GM21825 (cell line): ENCODE measurements at regions not wholly inside any gene's neighbourhood (a gene's known extent, or its start where the extent isn't known, plus 50 kb on each side); places are given as distances from the start of the nearest gene placed in this dataset.

ENCODE experiments used
- ATAC-seq: cut with Tn5 transposase; IDR thresholded peaks from one replicate; pipeline ENCODE4 v1.9.1; 2021; ENCODE audit warnings: mild to moderate bottlenecking, moderate library complexity; ENCODE audit not compliant: unreplicated experiment

GRCh38 chr12:111310076-111310870, 58.6 kb downstream of the PHETA1 start:
- ATAC-seq: no peak

- ATAC-seq: no peak
Measured at GRCh38 chr12:111309584-111309983, 59.3 kb downstream of the PHETA1 start.

GRCh38 chr12:111308473-111308872, 60.4 kb downstream of the PHETA1 start:
- ATAC-seq: no peak

GRCh38 chr12:111304642-111305071, 64.2 kb downstream of the PHETA1 start:
- ATAC-seq: no peak

GRCh38 chr12:111303531-111303930, 65.4 kb downstream of the PHETA1 start:
- no peak for ATAC-seq

GRCh38 chr12:111298582-111299436, 70.1 kb downstream of the PHETA1 start:
- ATAC-seq: no peak

- no peak for ATAC-seq
Measured at GRCh38 chr12:111297703-111298426, 71.0 kb downstream of the PHETA1 start.

- ATAC-seq: no peak
Measured at GRCh38 chr12:111296906-111297463, 71.9 kb downstream of the PHETA1 start.

GRCh38 chr12:111295176-111295575, 73.7 kb downstream of the PHETA1 start:
- ATAC-seq: no peak

- ATAC-seq: no peak
Measured at GRCh38 chr12:111293266-111294009, 75.5 kb downstream of the PHETA1 start.

GRCh38 chr12:111291357-111291756, 77.5 kb downstream of the PHETA1 start:
- no peak for ATAC-seq

- no peak for ATAC-seq
Measured at GRCh38 chr12:111288771-111289170, 80.1 kb downstream of the PHETA1 start.

GRCh38 chr12:111287125-111287900, 81.6 kb downstream of the PHETA1 start:
- ATAC-seq: no peak

- no peak for ATAC-seq
Measured at GRCh38 chr12:111285200-111285599, 83.7 kb downstream of the PHETA1 start.

GRCh38 chr12:111284709-111285108, 84.2 kb downstream of the PHETA1 start:
- no peak for ATAC-seq

GRCh38 chr12:111283966-111284365, 84.9 kb downstream of the PHETA1 start:
- ATAC-seq: no peak

- no peak for ATAC-seq
Measured at GRCh38 chr12:111283521-111283920, 85.4 kb downstream of the PHETA1 start.

- ATAC-seq: no peak
Measured at GRCh38 chr12:111277570-111277969, 91.3 kb downstream of the PHETA1 start.

GRCh38 chr12:111276146-111276545, 92.7 kb downstream of the PHETA1 start:
- no peak for ATAC-seq
